SH-SY5Y (cell line): ENCODE measurements at regions not wholly inside any gene's neighbourhood (a gene's known extent, or its start where the extent isn't known, plus 50 kb on each side); places are given as distances from the start of the nearest gene placed in this dataset.

ENCODE experiments used
- GATA2 ChIP-seq: IDR thresholded peaks from 2 replicates; pipeline ENCODE4 v1.6.1; 2011; ENCODE audit warnings: mild to moderate bottlenecking, low read depth, low read length
- GATA3 ChIP-seq: IDR thresholded peaks from 2 replicates; pipeline ENCODE4 v1.6.1; 2011; ENCODE audit warnings: low read depth, mild to moderate bottlenecking, low read length, moderate library complexity

- no peak for TF ChIP-seq GATA3
- no peak for TF ChIP-seq GATA2
Observed at GRCh38 chr3:40939030-40939740, 260.1 kb upstream of the CTNNB1 start.

- TF ChIP-seq GATA2 (no peak), GATA3 (no peak)
Observed at GRCh38 chr3:40939741-40940130, 259.6 kb upstream of the CTNNB1 start.

DNA sequence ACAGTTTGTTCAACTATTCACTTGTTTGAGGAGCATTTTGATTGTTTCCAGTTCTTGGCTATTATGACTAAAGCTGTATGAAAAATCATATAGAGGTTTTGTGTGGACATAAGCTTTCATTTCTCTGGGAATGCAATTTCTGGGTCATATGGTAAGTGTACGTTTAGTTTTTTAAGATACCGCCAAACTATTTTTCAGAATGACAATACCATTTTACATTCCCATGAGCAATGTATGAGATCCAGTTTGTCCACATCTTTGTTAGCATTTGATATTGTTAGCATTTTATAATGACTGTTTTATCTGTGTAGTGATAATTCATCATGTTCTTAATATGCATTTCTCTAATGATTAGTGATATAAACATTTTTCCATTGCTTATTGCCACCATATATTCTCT, 258.7 kb upstream of the CTNNB1 start:
- TF ChIP-seq GATA3 (no peak), GATA2 (no peak)

GRCh38 chr3:40951636-40952035, 247.7 kb upstream of the CTNNB1 start:
- TF ChIP-seq GATA3 (no peak), GATA2 (no peak)

DNA sequence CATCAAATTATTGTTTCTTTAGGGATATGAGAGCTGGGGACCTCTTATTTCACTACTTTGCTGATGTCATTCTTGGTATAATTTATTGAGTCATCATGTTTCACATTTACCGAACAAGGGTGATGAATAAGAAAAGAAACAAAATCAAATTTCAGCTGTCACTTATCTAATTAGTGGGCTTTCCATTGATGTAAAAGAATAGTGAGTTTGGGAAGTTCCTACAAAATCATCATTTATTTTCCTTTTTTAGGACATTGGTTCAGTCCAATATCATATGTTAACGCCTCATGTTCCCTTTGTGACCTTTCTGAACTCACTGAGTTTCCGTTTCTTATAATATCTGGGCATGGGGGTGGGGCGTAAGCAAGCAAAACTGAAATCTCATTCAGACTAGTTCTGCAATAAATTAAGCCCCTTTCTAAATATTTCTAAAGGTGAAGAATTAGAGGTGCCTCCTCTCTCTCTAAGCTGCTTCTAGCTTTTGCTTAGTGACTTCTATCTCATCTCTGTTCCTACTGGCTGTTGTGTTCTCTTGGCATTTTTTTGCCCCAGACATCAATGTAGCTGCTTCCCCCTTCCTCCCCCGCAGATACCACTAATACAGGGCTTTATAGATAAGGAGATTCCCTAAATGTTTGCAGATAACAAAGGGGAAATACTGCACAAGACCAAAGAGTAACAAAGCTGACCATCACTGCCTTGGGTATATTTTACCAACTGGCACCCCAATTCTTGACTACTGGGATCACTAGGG, 238.0 kb upstream of the CTNNB1 start:
- TF ChIP-seq GATA2 (no peak), GATA3 (no peak)

GRCh38 chr3:40962721-40963120, 236.6 kb upstream of the CTNNB1 start:
- TF ChIP-seq GATA2, result no peak
- no peak for TF ChIP-seq GATA3

- TF ChIP-seq GATA3 (no peak), GATA2 (no peak)
Observed at GRCh38 chr3:40968666-40969065, 230.6 kb upstream of the CTNNB1 start.

DNA sequence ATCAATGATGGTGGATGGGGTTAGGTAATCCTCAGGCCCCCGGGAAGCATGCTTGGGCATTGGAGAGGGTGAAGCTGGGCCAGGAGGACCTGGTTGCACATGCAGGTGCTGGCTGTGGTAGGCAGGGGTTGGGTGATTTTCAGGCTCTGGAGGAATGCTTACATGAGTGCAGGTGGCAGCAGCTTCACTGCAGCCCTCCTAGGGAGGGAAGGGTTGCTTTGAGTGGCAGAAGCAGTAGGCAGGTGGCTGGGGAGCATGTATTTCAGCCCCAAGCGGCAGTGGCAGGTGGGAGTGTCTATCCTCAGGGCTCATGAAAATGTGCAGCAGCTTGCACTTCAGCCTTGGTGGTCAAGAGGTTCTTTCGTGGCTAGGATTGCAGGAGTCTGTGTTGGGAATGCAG, 230.0 kb upstream of the CTNNB1 start:
- no peak for TF ChIP-seq GATA3
- no peak for TF ChIP-seq GATA2

DNA sequence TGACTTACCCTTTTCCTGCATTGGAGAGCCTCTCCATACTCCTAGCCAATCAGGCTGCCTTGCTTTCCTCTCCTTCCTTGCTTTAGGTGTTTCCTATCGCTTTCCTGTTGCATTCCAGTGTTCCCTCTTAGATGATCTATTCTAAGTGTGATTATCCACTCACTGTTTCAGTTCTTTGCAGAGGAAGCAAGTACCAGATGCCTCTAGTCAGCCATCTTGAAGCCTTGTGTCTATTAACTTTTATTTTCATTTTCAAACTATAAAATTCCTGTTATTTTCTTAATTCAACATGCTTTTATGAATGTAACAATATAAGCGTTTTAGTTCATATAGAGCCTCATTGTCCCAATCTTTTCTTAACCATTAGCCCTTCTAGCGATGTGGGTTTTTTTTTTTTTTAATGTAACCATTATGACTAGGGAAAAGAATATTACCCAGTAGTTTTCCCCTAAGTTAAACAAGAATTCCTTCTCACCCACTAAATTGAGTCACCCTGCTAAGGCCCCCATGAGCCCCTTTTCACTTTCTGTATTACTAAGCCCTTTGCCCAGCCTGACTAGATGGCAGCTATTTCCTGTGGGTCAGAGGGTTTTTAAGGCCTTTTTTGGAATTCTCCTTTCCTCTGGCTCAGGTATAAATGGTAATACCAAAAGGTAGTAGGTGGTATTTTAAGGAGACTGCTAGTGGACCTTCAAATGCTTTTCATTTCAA, 229.4 kb upstream of the CTNNB1 start:
- TF ChIP-seq GATA2, result no peak
- TF ChIP-seq GATA3, result no peak

GRCh38 chr3:40971191-40972168, 227.8 kb upstream of the CTNNB1 start:
- TF ChIP-seq GATA3 (no peak), GATA2 (no peak)

DNA sequence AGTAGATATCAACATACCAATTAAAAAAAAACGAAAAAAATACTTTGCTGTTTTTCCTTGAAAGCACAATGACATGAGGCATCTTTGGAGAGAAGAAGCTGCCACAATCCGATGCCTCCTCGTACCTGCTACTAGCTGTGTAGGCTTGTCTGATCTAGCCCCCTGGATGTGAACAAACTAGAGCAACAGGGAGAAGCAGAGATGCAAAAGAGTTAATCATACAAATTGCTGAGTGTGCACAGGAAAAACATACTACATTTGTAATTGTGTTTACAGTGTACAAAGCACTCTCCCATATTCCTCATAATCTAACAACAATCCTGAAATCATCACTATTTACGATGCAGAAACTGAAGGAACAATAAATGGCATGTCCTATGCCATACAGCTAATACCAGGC, 227.0 kb upstream of the CTNNB1 start:
- TF ChIP-seq GATA3 (no peak), GATA2 (no peak)

DNA sequence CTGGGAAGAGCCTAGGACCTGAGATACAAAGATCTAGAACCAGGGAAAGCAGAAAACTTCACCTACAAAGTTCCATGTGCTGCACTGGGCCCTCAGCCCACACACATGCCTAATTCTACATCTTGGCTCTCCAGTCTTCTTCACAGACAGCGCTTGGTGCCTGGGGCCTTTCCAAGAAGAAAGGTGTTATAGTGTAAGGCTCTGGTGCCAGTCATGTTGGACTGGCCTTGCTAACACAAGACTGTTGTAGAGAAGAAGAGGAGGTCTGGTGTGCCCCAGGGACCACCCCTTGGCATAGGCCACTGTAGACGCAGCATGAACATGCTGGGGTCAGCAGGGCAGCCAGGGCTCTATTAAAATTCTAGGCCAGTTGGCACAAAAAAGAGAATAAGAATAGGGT, 226.2 kb upstream of the CTNNB1 start:
- TF ChIP-seq GATA3 (no peak), GATA2 (no peak)

DNA sequence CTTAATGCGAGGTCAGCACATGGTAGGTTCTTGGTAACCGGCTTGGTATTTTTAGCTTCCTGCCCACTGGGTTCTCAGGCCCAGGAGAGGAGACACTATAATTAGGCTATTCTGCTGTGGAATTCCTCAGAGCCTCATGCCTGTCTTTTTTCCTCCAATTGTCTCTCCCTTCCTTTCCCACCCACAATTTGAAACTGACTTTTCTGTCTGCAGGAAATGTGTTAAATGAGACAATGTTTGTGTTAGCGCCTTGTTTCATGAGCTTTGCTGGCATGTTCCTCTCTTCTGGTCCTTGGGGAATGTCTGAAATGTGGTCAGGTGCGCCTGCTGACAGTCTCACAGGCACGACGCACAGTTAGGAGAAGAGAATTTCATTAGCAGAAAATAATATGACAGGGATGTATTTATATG, 223.6 kb upstream of the CTNNB1 start:
- TF ChIP-seq GATA2 (no peak), GATA3 (no peak)

- TF ChIP-seq GATA3, result no peak
- TF ChIP-seq GATA2, result no peak
Observed at GRCh38 chr3:40976241-40976640, 223.1 kb upstream of the CTNNB1 start.

GRCh38 chr3:40978442-40978841, 220.9 kb upstream of the CTNNB1 start:
- TF ChIP-seq GATA3 (no peak), GATA2 (no peak)
